Upper lobe of left lung (tissue), 6 donors: ENCODE measurements at regions not wholly inside any gene's neighbourhood (a gene's known extent, or its start where the extent isn't known, plus 50 kb on each side); places are given as distances from the start of the nearest gene placed in this dataset.
A peak's percentile ranks its signal among the peaks of the same experiment; 100 is the strongest.

Source experiments
- ATAC-seq, 2 donors: fragments of 200-7000 bp; cut with Tn5 transposase; one replicate each; pipeline ENCODE4 v1.9.1; 2022; ENCODE audit warnings: mild to moderate bottlenecking in 2 of 2, moderate library complexity in 2 of 2; ENCODE audit not compliant: low FRiP score in 2 of 2
- DNase-seq, 2 donors: peaks; one replicate each; pipeline ENCODE4 v3.0.0-alpha.2; 2019 to 2020
- H3K27ac ChIP-seq, 4 donors: fragments of 200-600 bp; sonication (generic); one replicate each; pipeline ENCODE4 v1.5.1; 2016 to 2019
- H3K27me3 ChIP-seq, 4 donors: fragments of 200-600 bp; sonication (generic); one replicate each; pipeline ENCODE4 v1.5.1; 2017 to 2019
- H3K36me3 ChIP-seq, 4 donors: fragments of 200-600 bp; sonication (generic); one replicate each; pipeline ENCODE4 v1.5.1; 2016 to 2019
- H3K4me1 ChIP-seq, 4 donors: fragments of 200-600 bp; sonication (generic); one replicate each; pipeline ENCODE4 v1.5.1; 2018 to 2019
- H3K4me3 ChIP-seq, 4 donors: fragments of 200-600 bp; sonication (generic); one replicate each; pipeline ENCODE4 v1.5.1; 2017 to 2019; ENCODE audit warnings: mild to moderate bottlenecking in 2 of 4, moderate library complexity in 1 of 4
- H3K9me3 ChIP-seq, 4 donors: fragments of 200-600 bp; sonication (generic); one replicate each; pipeline ENCODE4 v1.5.1; 2018 to 2019
- CTCF ChIP-seq, 6 experiments: fragments of 450-650 bp in 4 of 6; fragments of 200-600 bp in 2 of 6; sonication (generic) in 2 of 6; IDR thresholded peaks; one replicate each; pipeline ENCODE4 v1.5.1; 2016 to 2019; ENCODE audit warnings: antibody characterized with exemption in 6 of 6
- EP300 ChIP-seq, 4 donors: sonication (generic); formaldehyde crosslinking; IDR thresholded peaks; one replicate each; pipeline ENCODE4 v1.5.1; 2017; ENCODE audit warnings: antibody characterized with exemption in 4 of 4, control low read depth in 2 of 4
- POLR2A ChIP-seq, 4 donors: fragments of 450-650 bp; IDR thresholded peaks; one replicate each; pipeline ENCODE4 v1.5.1; 2016 to 2017; ENCODE audit warnings: antibody characterized with exemption in 4 of 4, mild to moderate bottlenecking in 2 of 4
- POLR2AphosphoS5 ChIP-seq, 2 donors: sonication (generic); formaldehyde crosslinking; IDR thresholded peaks; one replicate each; pipeline ENCODE4 v1.5.1; 2017; ENCODE audit warnings: antibody characterized with exemption in 2 of 2
- WGBS, 2 donors: methylation state at CpG; one replicate each; pipeline ENCODE4 v1.1.5; 2017 to 2018; 5-methylcytosine and 5-hydroxymethylcytosine counted together
- donor health status: DM: no; HTN: no; CAD: no; lungs with moderate emphysema.
- donor health status: DM: no; HTN: yes; CAD: no; lungs with severe emphysema.

- ATAC-seq (no peak), DNase-seq (peak in 1 of 2 donors; percentile 7)
- 61 to 70% methylated on average over 2 to 5 of the region's 5 CpGs for WGBS, 2 donors
- TF ChIP-seq POLR2AphosphoS5 (IDR thresholded peaks at IDR 0.05) (no peak), EP300 (IDR thresholded peaks at IDR 0.05) (no peak), POLR2A (IDR thresholded peaks at IDR 0.05) (no peak), CTCF (IDR thresholded peaks at IDR 0.05) (no peak)
- Histone ChIP-seq H3K27me3 (no peaks in the 10 kb centered on the region), H3K4me3 (no peak overlapping the region), H3K36me3 (no peaks in the 10 kb centered on the region), H3K4me1 (no peaks in the 10 kb centered on the region), H3K9me3 (no peaks in the 10 kb centered on the region), H3K27ac (no peak overlapping the region)
These were observed 615.7 kb downstream of the BRD1 start for GRCh38 chr22:49212002-49212401.

- peak in 1 of 2 donors; percentile 7 for DNase-seq
- WGBS, 2 donors, result 63 to 76% methylated on average over 1 to 5 of the region's 5 CpGs
These were observed 616.5 kb downstream of the BRD1 start for GRCh38 chr22:49211176-49211575.

GRCh38 chr22:49210606-49211005 is 617.1 kb downstream of the BRD1 start:
- 91 to 97% methylated on average over 6 of the region's 6 CpGs for WGBS, 2 donors

More at GRCh38 chr22:49211176-49211575, 616.5 kb downstream of the BRD1 start:
- Histone ChIP-seq H3K9me3 (no peaks in the 10 kb centered on the region), H3K4me3 (no peak overlapping the region), H3K36me3 (no peaks in the 10 kb centered on the region), H3K27ac (no peak overlapping the region), H3K27me3 (no peaks in the 10 kb centered on the region), H3K4me1 (no peaks in the 10 kb centered on the region)
- no peak for ATAC-seq
- no peak for TF ChIP-seq EP300 (IDR thresholded peaks at IDR 0.05)
- TF ChIP-seq POLR2AphosphoS5 (IDR thresholded peaks at IDR 0.05), result no peak
- no peak for TF ChIP-seq CTCF (IDR thresholded peaks at IDR 0.05)

GRCh38 chr22:49209452-49210195 is 618.0 kb downstream of the BRD1 start:
- no peak for ATAC-seq
- 44 to 53% methylated on average over 15 of the region's 15 CpGs for WGBS, 2 donors

More at GRCh38 chr22:49210606-49211005, 617.1 kb downstream of the BRD1 start:
- Histone ChIP-seq H3K4me3 (no peak overlapping the region), H3K27ac (no peak overlapping the region), H3K9me3 (no peaks in the 10 kb centered on the region), H3K36me3 (no peaks in the 10 kb centered on the region), H3K27me3 (no peaks in the 10 kb centered on the region), H3K4me1 (no peaks in the 10 kb centered on the region)
- TF ChIP-seq POLR2A (IDR thresholded peaks at IDR 0.05), result no peak
- no peak for TF ChIP-seq EP300 (IDR thresholded peaks at IDR 0.05)
- ATAC-seq, result no peak
- DNase-seq, result peak in 1 of 2 donors; percentile 11

GRCh38 chr22:49208768-49209252 is 618.9 kb downstream of the BRD1 start:
- ATAC-seq (no peak), DNase-seq (peak in 1 of 2 donors; percentile 6)
- WGBS, 2 donors, result 52 to 54% methylated on average over 15 of the region's 15 CpGs
- Histone ChIP-seq H3K4me1 (no peaks in the 10 kb centered on the region), H3K27me3 (no peaks in the 10 kb centered on the region), H3K36me3 (no peaks in the 10 kb centered on the region), H3K27ac (no peak overlapping the region), H3K9me3 (no peaks in the 10 kb centered on the region), H3K4me3 (no peak overlapping the region)
- TF ChIP-seq EP300 (IDR thresholded peaks at IDR 0.05) (no peak), POLR2A (IDR thresholded peaks at IDR 0.05) (no peak), CTCF (IDR thresholded peaks at IDR 0.05) (no peak), POLR2AphosphoS5 (IDR thresholded peaks at IDR 0.05) (no peak)

More at GRCh38 chr22:49209452-49210195, 618.0 kb downstream of the BRD1 start:
- no peaks in the 10 kb centered on the region for H3K36me3 ChIP-seq
- H3K4me3 ChIP-seq, result no peak overlapping the region
- no peaks in the 10 kb centered on the region for H3K27me3 ChIP-seq
- no peaks in the 10 kb centered on the region for H3K9me3 ChIP-seq
- TF ChIP-seq POLR2AphosphoS5 (IDR thresholded peaks at IDR 0.05) (no peak), CTCF (IDR thresholded peaks at IDR 0.05) (no peak), POLR2A (IDR thresholded peaks at IDR 0.05) (no peak), EP300 (IDR thresholded peaks at IDR 0.05) (no peak)
- H3K27ac ChIP-seq, result no peak overlapping the region
- peak in 1 of 2 donors; percentile 21 for DNase-seq
- no peaks in the 10 kb centered on the region for H3K4me1 ChIP-seq
